Cardiac muscle cell (in vitro differentiated cells and primary cell): ENCODE measurements at regions not wholly inside any gene's neighbourhood (a gene's known extent, or its start where the extent isn't known, plus 50 kb on each side); places are given as distances from the start of the nearest gene placed in this dataset.
A peak's percentile ranks its signal among the peaks of the same experiment; 100 is the strongest.

ENCODE experiments used
- DNase-seq, 2 donors: peaks; one replicate each; pipeline versions ENCODE4 v3.0.0 to v3.0.0-alpha.2; 2010 to 2017; ENCODE audit warnings: low read depth in 1 of 2, low spot score in 1 of 2
- H3K27ac ChIP-seq: fragments of 200-600 bp; sonication (generic); 2 replicates; pipeline ENCODE4 v1.5.1; 2016
- H3K27me3 ChIP-seq: fragments of 200-600 bp; sonication (generic); 2 replicates; pipeline ENCODE4 v1.6.0; 2016; ENCODE audit warnings: control low read depth
- H3K36me3 ChIP-seq: fragments of 200-600 bp; sonication (generic); 2 replicates; pipeline ENCODE4 v1.5.1; 2016; ENCODE audit warnings: control low read depth
- H3K4me1 ChIP-seq: fragments of 200-600 bp; sonication (generic); 2 replicates; pipeline ENCODE4 v1.8.1; 2017; ENCODE audit warnings: low read depth, mild to moderate bottlenecking, mixed run types
- H3K4me3 ChIP-seq: fragments of 200-600 bp; sonication (generic); 2 replicates; pipeline ENCODE4 v1.5.1; 2016; ENCODE audit warnings: mild to moderate bottlenecking
- H3K9me3 ChIP-seq: fragments of 200-600 bp; sonication (generic); 2 replicates; pipeline ENCODE4 v1.5.1; 2017; ENCODE audit warnings: low read depth, mild to moderate bottlenecking, control low read depth
- TF ChIP-seq, protein P1 (sequence below): IDR thresholded peaks from 2 replicates; pipeline ENCODE4 v1.5.1; 2012; ENCODE audit warnings: low read depth, mild to moderate bottlenecking, low read length

DNA sequence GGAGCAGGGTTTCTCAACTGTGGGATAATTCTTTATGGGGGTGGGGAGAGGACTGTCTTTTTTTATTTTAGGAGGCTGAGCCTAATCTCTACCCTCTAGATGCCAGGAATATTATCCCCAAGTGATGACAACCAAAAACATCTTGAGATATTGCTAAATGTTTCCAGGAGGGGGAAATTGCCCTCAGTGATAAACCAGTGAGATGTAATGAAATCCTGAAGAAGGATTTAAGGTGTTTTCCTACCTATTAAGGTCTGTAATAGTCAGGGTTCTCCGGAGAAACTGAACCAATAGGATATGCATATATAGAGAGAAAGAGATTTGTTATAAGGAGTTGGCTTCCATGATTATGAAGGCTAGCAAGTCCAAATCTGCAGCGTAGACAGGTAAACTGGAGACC, 208.3 kb upstream of the MIR17HG start:
- H3K27ac ChIP-seq, result no peak overlapping the region
- TF ChIP-seq, protein P1, sequence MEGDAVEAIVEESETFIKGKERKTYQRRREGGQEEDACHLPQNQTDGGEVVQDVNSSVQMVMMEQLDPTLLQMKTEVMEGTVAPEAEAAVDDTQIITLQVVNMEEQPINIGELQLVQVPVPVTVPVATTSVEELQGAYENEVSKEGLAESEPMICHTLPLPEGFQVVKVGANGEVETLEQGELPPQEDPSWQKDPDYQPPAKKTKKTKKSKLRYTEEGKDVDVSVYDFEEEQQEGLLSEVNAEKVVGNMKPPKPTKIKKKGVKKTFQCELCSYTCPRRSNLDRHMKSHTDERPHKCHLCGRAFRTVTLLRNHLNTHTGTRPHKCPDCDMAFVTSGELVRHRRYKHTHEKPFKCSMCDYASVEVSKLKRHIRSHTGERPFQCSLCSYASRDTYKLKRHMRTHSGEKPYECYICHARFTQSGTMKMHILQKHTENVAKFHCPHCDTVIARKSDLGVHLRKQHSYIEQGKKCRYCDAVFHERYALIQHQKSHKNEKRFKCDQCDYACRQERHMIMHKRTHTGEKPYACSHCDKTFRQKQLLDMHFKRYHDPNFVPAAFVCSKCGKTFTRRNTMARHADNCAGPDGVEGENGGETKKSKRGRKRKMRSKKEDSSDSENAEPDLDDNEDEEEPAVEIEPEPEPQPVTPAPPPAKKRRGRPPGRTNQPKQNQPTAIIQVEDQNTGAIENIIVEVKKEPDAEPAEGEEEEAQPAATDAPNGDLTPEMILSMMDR, result no peak
- DNase-seq, result no peak
- H3K36me3 ChIP-seq, result no peaks in the 10 kb centered on the region
- peaks cover 12% of the 10 kb centered on the region for H3K4me1 ChIP-seq
- no peaks in the 10 kb centered on the region for H3K27me3 ChIP-seq
- H3K4me3 ChIP-seq, result no peak overlapping the region
- no peaks in the 10 kb centered on the region for H3K9me3 ChIP-seq

- Histone ChIP-seq H3K27me3 (no peaks in the 10 kb centered on the region), H3K27ac (no peak overlapping the region), H3K4me3 (no peak overlapping the region), H3K9me3 (no peaks in the 10 kb centered on the region), H3K36me3 (no peaks in the 10 kb centered on the region), H3K4me1 (peaks cover 13% of the 10 kb centered on the region)
- no peak for DNase-seq
- TF ChIP-seq, protein P1, result no peak
Observed at GRCh38 chr13:91141543-91142061, 205.9 kb upstream of the MIR17HG start.

- no peak overlapping the region for H3K27ac ChIP-seq
- H3K27me3 ChIP-seq, result no peaks in the 10 kb centered on the region
- TF ChIP-seq, protein P1, result no peak
- peak in 1 of 2 donors; percentile 52 for DNase-seq
- H3K4me3 ChIP-seq, result no peak overlapping the region
- H3K36me3 ChIP-seq, result no peaks in the 10 kb centered on the region
- no peaks in the 10 kb centered on the region for H3K9me3 ChIP-seq
- H3K4me1 ChIP-seq, result peaks cover 10% of the 10 kb centered on the region
Observed at GRCh38 chr13:91142572-91142971, 204.9 kb upstream of the MIR17HG start.

GRCh38 chr13:91144054-91144453, 203.4 kb upstream of the MIR17HG start:
- H3K4me1 ChIP-seq, result peaks cover 10% of the 10 kb centered on the region
- H3K4me3 ChIP-seq, result no peak overlapping the region
- H3K27ac ChIP-seq, result no peak overlapping the region
- H3K36me3 ChIP-seq, result no peaks in the 10 kb centered on the region
- no peaks in the 10 kb centered on the region for H3K27me3 ChIP-seq
- TF ChIP-seq, protein P1, result no peak
- peak in 1 of 2 donors; percentile 18 for DNase-seq
- no peaks in the 10 kb centered on the region for H3K9me3 ChIP-seq

- Histone ChIP-seq H3K4me3 (no peak overlapping the region), H3K36me3 (no peaks in the 10 kb centered on the region), H3K4me1 (peaks cover 10% of the 10 kb centered on the region), H3K27me3 (no peaks in the 10 kb centered on the region), H3K27ac (no peak overlapping the region), H3K9me3 (no peaks in the 10 kb centered on the region)
- DNase-seq, result no peak
- TF ChIP-seq, protein P1, result no peak
Observed at GRCh38 chr13:91144486-91144885, 203.0 kb upstream of the MIR17HG start.
